SK-N-MC (cell line): ENCODE measurements at regions not wholly inside any gene's neighbourhood (a gene's known extent, or its start where the extent isn't known, plus 50 kb on each side); places are given as distances from the start of the nearest gene placed in this dataset.

Source experiments
- EZH2 ChIP-seq: fragments of 200-600 bp; sonication (generic); IDR thresholded peaks from one replicate; pipeline ENCODE4 v1.6.1; 2017; ENCODE audit warnings: antibody characterized with exemption
- FOXP2 ChIP-seq: optimal IDR thresholded peaks from 2 replicates; pipeline ENCODE3; 2011; ENCODE audit warnings: mild to moderate bottlenecking, moderate library complexity; ENCODE audit not compliant: insufficient read depth; ENCODE audit errors: extremely low read length, control extremely low read depth
- POLR2AphosphoS5 ChIP-seq: IDR thresholded peaks from 2 replicates; pipeline ENCODE4 v1.6.1; 2012; ENCODE audit warnings: mild to moderate bottlenecking, low read depth, low read length, borderline replicate concordance

DNA sequence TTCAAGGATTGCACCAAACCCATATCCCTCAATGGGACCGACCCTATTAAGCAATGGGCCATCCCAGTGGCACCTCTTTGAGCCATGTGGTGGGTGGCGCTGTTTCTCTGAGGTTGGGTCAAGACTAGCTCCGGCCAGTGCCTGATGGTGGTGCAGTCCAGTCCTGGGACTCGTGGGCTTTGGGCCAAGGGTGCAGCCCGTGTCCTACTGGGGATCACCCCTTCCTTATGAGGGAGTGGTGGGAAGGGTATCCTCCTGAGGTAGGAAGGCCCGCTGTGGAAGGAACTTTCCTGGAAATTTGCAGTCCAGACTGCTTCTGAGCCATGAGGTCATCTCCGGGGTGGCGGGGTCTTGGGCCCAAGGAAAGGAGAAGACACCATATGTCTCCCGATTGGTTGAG lies 231.6 kb downstream of the SNRPN start:
- no peak for TF ChIP-seq POLR2AphosphoS5
- no peak for TF ChIP-seq EZH2
- no peak for TF ChIP-seq FOXP2
